K562 (cell line): ENCODE measurements at regions not wholly inside any gene's neighbourhood (a gene's known extent, or its start where the extent isn't known, plus 50 kb on each side); places are given as distances from the start of the nearest gene placed in this dataset.

Experiments
- ATAC-seq: fragments of 200-7000 bp; cut with Tn5 transposase; 3 replicates; pipeline ENCODE4 v1.9.1; 2020; ENCODE audit warnings: moderate library complexity
- BruUV-seq: library from RNA; stranded (reverse); fragments of 400-500 nt; replicated peaks from 2 replicates; lab custom pipeline; 2021; lab: Mats Ljungman, UMichigan
- CTCF ChIA-PET: fragments of 300-600 bp; formaldehyde crosslinking; extraction: SDS; loops from one replicate; lab custom pipeline; 2021; ENCODE audit warnings: low intra/inter-chr PET ratio; lab: Yijun Ruan, JAX
- POLR2A ChIA-PET: fragments of 300-600, 350-650 bp; sonication (Branson Sonifier 250); formaldehyde crosslinking; extraction: SDS; loops from one replicate; lab custom pipeline; 2021; ENCODE audit warnings: antibody characterized with exemption, inconsistent platforms; lab: Yijun Ruan, JAX
- DNase-seq, 4 experiments: peaks; one replicate each; pipeline versions ENCODE4 v3.0.0 to v3.0.0-alpha.2; 2011 to 2018; ENCODE audit warnings: low spot score in 3 of 4, mixed read lengths in 3 of 4; ENCODE audit errors: extremely low read depth in 1 of 4
- FAIRE-seq: peaks from 2 replicates; lab custom pipeline; 2011; peaks lifted over from hg19 to GRCh38; lab: Jason Lieb, UNC
- H2AFZ ChIP-seq: 2 replicates; pipeline ENCODE4 v1.6.0; 2011; ENCODE audit warnings: low read depth, low read length, control low read depth, inconsistent platforms
- H3K27ac ChIP-seq: fragments of 200-600 bp; 3 replicates; pipeline ENCODE4 v1.8.0; 2011; ENCODE audit warnings: low read depth, mild to moderate bottlenecking, control low read depth, inconsistent platforms, low read length, moderate library complexity, mixed read lengths; ENCODE audit errors: extremely low read depth
- H3K27me3 ChIP-seq, 2 experiments: fragments of 300-600 bp in 1 of 2; 2 replicates in 1 of 2; 3 replicates in 1 of 2; pipeline versions ENCODE4 v1.6.0 to v1.8.0; 2011; ENCODE audit warnings: inconsistent platforms in 2 of 2, low read length in 2 of 2, mild to moderate bottlenecking in 1 of 2, mixed read lengths in 1 of 2, moderate library complexity in 1 of 2; ENCODE audit not compliant: control insufficient read depth in 2 of 2, insufficient read depth in 2 of 2
- H3K36me3 ChIP-seq: fragments of 300-600 bp; 3 replicates; pipeline ENCODE4 v1.8.0; 2011; ENCODE audit warnings: mild to moderate bottlenecking, low read length, inconsistent platforms; ENCODE audit not compliant: control insufficient read depth, insufficient read depth
- H3K4me1 ChIP-seq, 2 experiments: fragments of 200-600 bp in 1 of 2; replicated peaks in 1 of 2; 2 replicates in 1 of 2; 3 replicates in 1 of 2; pipeline versions ENCODE4 v1.5.1 to v1.8.0; 2011; ENCODE audit warnings: inconsistent platforms in 2 of 2, low read length in 2 of 2, mild to moderate bottlenecking in 1 of 2, mixed read lengths in 1 of 2, moderate library complexity in 1 of 2; ENCODE audit not compliant: control insufficient read depth in 2 of 2, insufficient read depth in 2 of 2
- H3K4me2 ChIP-seq: 2 replicates; pipeline ENCODE4 v1.6.1; 2011; ENCODE audit warnings: low read length, control low read depth, inconsistent platforms, mixed read lengths; ENCODE audit not compliant: insufficient read depth
- H3K4me3 ChIP-seq: fragments of 200-600 bp; sonication (generic), shearing (Covaris generic); 2 replicates; pipeline ENCODE4 v1.5.1; 2016; ENCODE audit warnings: control low read depth, inconsistent platforms
- H3K79me2 ChIP-seq: fragments of 200-600 bp; 3 replicates; pipeline ENCODE4 v1.8.0; 2011; ENCODE audit warnings: low read length, inconsistent platforms; ENCODE audit not compliant: control insufficient read depth, insufficient read depth
- H3K9ac ChIP-seq, 2 experiments: 2 replicates each; pipeline versions ENCODE4 v1.6.0 to v1.6.1; 2011; ENCODE audit warnings: low read depth in 2 of 2, low read length in 2 of 2, control low read depth in 1 of 2, inconsistent platforms in 1 of 2, mild to moderate bottlenecking in 1 of 2, mixed read lengths in 1 of 2; ENCODE audit not compliant: insufficient read depth in 1 of 2
- H3K9me1 ChIP-seq: one replicate; pipeline ENCODE4 v1.6.0; 2011; ENCODE audit warnings: inconsistent platforms, mild to moderate bottlenecking, low read length, moderate library complexity; ENCODE audit not compliant: control insufficient read depth, insufficient read depth
- H3K9me3 ChIP-seq: replicated peaks from 2 replicates; pipeline ENCODE4 v1.5.1; 2011; ENCODE audit warnings: low read depth, low read length, inconsistent platforms; ENCODE audit not compliant: control insufficient read depth, insufficient read depth
- H4K20me1 ChIP-seq: replicated peaks from 2 replicates; pipeline ENCODE4 v1.6.1; 2011; ENCODE audit warnings: low read length, inconsistent platforms, mixed read lengths; ENCODE audit not compliant: control insufficient read depth, insufficient read depth
- CHD2 ChIP-seq: IDR thresholded peaks from 2 replicates; pipeline ENCODE4 v1.6.1; 2011; ENCODE audit warnings: low read depth, low read length
- EGR1 ChIP-seq: fragments of 450-650 bp; conservative IDR thresholded peaks from 2 replicates; pipeline ENCODE4 v1.6.1; 2017; ENCODE audit warnings: mild to moderate bottlenecking
- EHMT2 ChIP-seq: fragments of 450-650 bp; IDR thresholded peaks from 2 replicates; pipeline ENCODE4 v1.6.1; 2018; ENCODE audit warnings: antibody characterized with exemption
- MIER1 ChIP-seq: fragments of 450-650 bp; IDR thresholded peaks from 2 replicates; pipeline ENCODE4 v1.6.1; 2016; ENCODE audit warnings: antibody characterized with exemption, mild to moderate bottlenecking, low read depth
- REST ChIP-seq, 2 experiments: fragments of 450-650 bp; formaldehyde crosslinking in 1 of 2; IDR thresholded peaks; 2 replicates each; pipeline versions ENCODE4 v1.4.0 to v1.6.1; 2014 to 2020; ENCODE audit warnings: mild to moderate bottlenecking in 2 of 2, borderline replicate concordance in 1 of 2, low read depth in 1 of 2
- WGBS: fragments of 100-300 bp; shearing (Covaris generic); methylation state at CpG from one replicate; pipeline ENCODE4 v1.1.6; 2016; ENCODE audit warnings: low coverage, mixed read lengths; ENCODE audit not compliant: insufficient coverage; ENCODE audit errors: missing lambda C conversion rate; 5-methylcytosine and 5-hydroxymethylcytosine counted together
- in situ Hi-C: fragments of 300-500 bp; cut with MboI; formaldehyde crosslinking; loops from 4 replicates; pipeline ENCODE4 v1.15.0; 2018; ENCODE audit warnings: inconsistent platforms, mixed read lengths
- intact Hi-C: fragments of 100-400 bp; cut with micrococcal nuclease; formaldehyde crosslinking; loops from 2 replicates; pipeline ENCODE4 v1.14.2; 2022

- no peak overlapping the region for H3K9ac ChIP-seq
- FAIRE-seq (no peak), DNase-seq (no peak), ATAC-seq (no peak)
- no peaks in the 10 kb centered on the region for H3K36me3 ChIP-seq
- ChIA-PET CTCF (no interaction called here), POLR2A (interaction anchor here (0.6 kb wide), 1 partner anchor 23 kb away, joined by 3 read pairs; no protein-coding TSS in a partner anchor)
- in situ Hi-C loops (no loop called here), intact Hi-C loops (no loop called here)
- no peak overlapping the region for H3K27ac ChIP-seq
- no peak overlapping the region for H3K4me3 ChIP-seq
- peak; percentile 54 for TF ChIP-seq EGR1
- TF ChIP-seq CHD2: no peak
- peak; percentile 57; the same call in 1 of the 2 replicates for TF ChIP-seq EHMT2
- peak; percentile 63 for TF ChIP-seq REST (IDR thresholded peaks at IDR 0.05; ENCODE audit: borderline replicate concordance)
- TF ChIP-seq REST (CRISPR knock-in tag; IDR thresholded peaks at IDR 0.05; ENCODE audit: low read depth): no peak
- TF ChIP-seq MIER1: 0 out of 2 replicates have a peak, but pooled peaks have one; percentile 30
- BruUV-seq: no TSS peak
- 58% methylated on average over 5 of the region's 5 CpGs for WGBS
- no peaks in the 10 kb centered on the region for H3K27me3 ChIP-seq
- H2AFZ ChIP-seq: no peak overlapping the region
- no peaks in the 10 kb centered on the region for H3K79me2 ChIP-seq
- H3K9me1 ChIP-seq: no peaks in the 10 kb centered on the region
- H3K4me2 ChIP-seq: no peak overlapping the region
- H3K4me1 ChIP-seq: no peaks in the 10 kb centered on the region
- H4K20me1 ChIP-seq: peaks cover 19% of the 10 kb centered on the region
- no peaks in the 10 kb centered on the region for H3K9me3 ChIP-seq
Measured at GRCh38 chr16:17038415-17038814, 432.3 kb downstream of the XYLT1 start.
